ENCODE measurements at regions not wholly inside any gene's neighbourhood (a gene's known extent, or its start where the extent isn't known, plus 50 kb on each side); places are given as distances from the start of the nearest gene placed in this dataset.

- CTCF ChIA-PET, result interaction anchor here (0.6 to 2.0 kb wide), 6 partner anchors 11 to 149 kb away, joined by 3 to 7 read pairs (median 4); no protein-coding TSS in a partner anchor
- no peaks in the 10 kb centered on the region for H3K27me3 ChIP-seq (ENCODE audit: insufficient read depth)
- no peak overlapping the region for H3K4me2 ChIP-seq
- POLR2A ChIA-PET, result no interaction called here
- H3K9me2 ChIP-seq, result no peaks in the 10 kb centered on the region
- no peak overlapping the region for H3K9ac ChIP-seq
- WGBS (ENCODE audit: low lambda C conversion rate), result 36% methylated on average over 2 of the region's 7 CpGs
- no peak for TF ChIP-seq IRF3 (IDR thresholded peaks at IDR 0.05; ENCODE audit: low read depth, low read length)
- TF ChIP-seq RCOR1 (IDR thresholded peaks at IDR 0.05; ENCODE audit: low read length), result no peak
- TF ChIP-seq ELF1 (IDR thresholded peaks at IDR 0.05), result no peak
- no peak overlapping the region for H3K27ac ChIP-seq (ENCODE audit: low read depth in 2 of 2, low read length in 1 of 2)
- no peaks in the 10 kb centered on the region for H3F3A ChIP-seq (replicated peaks; ENCODE audit: insufficient read depth)
- H3K9me3 ChIP-seq, result no peaks in the 10 kb centered on the region
- peaks cover 0 to 4% of the 10 kb centered on the region in 2 experiments; a peak in 1 of 4 replicates for H3K4me1 ChIP-seq (ENCODE audit: control insufficient read depth in 1 of 2, insufficient read depth in 2 of 2, low read depth in 1 of 2, low read length in 1 of 2)
- no peaks in the 10 kb centered on the region for H3K79me2 ChIP-seq (ENCODE audit: insufficient read depth)
- no peaks in the 10 kb centered on the region for H4K20me1 ChIP-seq (ENCODE audit: insufficient read depth)
- no peaks in the 10 kb centered on the region for H3K36me3 ChIP-seq (replicated peaks in 1 of 2; ENCODE audit: control insufficient read depth in 1 of 2, insufficient read depth in 2 of 2, low read length in 1 of 2)
- peak; percentile 27 for DNase-seq
- H3K4me3 ChIP-seq (ENCODE audit: low read depth in 2 of 2, low read length in 1 of 2), result no peak overlapping the region
- no peak overlapping the region for H2AFZ ChIP-seq (ENCODE audit: low read depth)
Measured at GRCh38 chr2:240299710-240300068, 135.8 kb upstream of the GPC1 start.

- Histone ChIP-seq H3K9me2 (no peaks in the 10 kb centered on the region), H3K4me3 (ENCODE audit: low read depth in 2 of 2, low read length in 1 of 2) (no peak overlapping the region), H3K27me3 (ENCODE audit: insufficient read depth) (no peaks in the 10 kb centered on the region), H3K9me3 (no peaks in the 10 kb centered on the region), H3K79me2 (ENCODE audit: insufficient read depth) (no peaks in the 10 kb centered on the region), H2AFZ (ENCODE audit: low read depth) (no peak overlapping the region), H3K27ac (ENCODE audit: low read depth in 2 of 2, low read length in 1 of 2) (no peak overlapping the region), H4K20me1 (ENCODE audit: insufficient read depth) (no peaks in the 10 kb centered on the region), H3K9ac (no peak overlapping the region), H3K4me1 (ENCODE audit: control insufficient read depth in 1 of 2, insufficient read depth in 2 of 2, low read depth in 1 of 2, low read length in 1 of 2) (peaks cover 0 to 4% of the 10 kb centered on the region in 2 experiments; a peak in 1 of 4 replicates), H3K36me3 (replicated peaks in 1 of 2; ENCODE audit: control insufficient read depth in 1 of 2, insufficient read depth in 2 of 2, low read length in 1 of 2) (no peaks in the 10 kb centered on the region), H3F3A (replicated peaks; ENCODE audit: insufficient read depth) (no peaks in the 10 kb centered on the region), H3K4me2 (no peak overlapping the region)
- 21% methylated on average over 6 of the region's 11 CpGs for WGBS (ENCODE audit: low lambda C conversion rate)
- ChIA-PET CTCF (interaction anchor here (0.6 to 2.0 kb wide), 6 partner anchors 12 to 150 kb away, joined by 3 to 7 read pairs (median 4); no protein-coding TSS in a partner anchor), POLR2A (no interaction called here)
- peak; percentile 34 for DNase-seq
- TF ChIP-seq MXI1 (IDR thresholded peaks at IDR 0.05; ENCODE audit: low read depth, low read length) (no peak), POLR2AphosphoS5 (IDR thresholded peaks at IDR 0.05; ENCODE audit: low read depth, low read length) (no peak), REST (IDR thresholded peaks at IDR 0.05; ENCODE audit: low read depth, low read length) (no peak), EZH2phosphoT487 (IDR thresholded peaks at IDR 0.05; ENCODE audit: borderline replicate concordance, low read depth) (no peak), FOXJ3 (CRISPR knock-in tag; IDR thresholded peaks at IDR 0.05) (no peak), GATA2 (CRISPR knock-in tag; IDR thresholded peaks at IDR 0.05) (no peak), RCOR1 (IDR thresholded peaks at IDR 0.05; ENCODE audit: low read length) (no peak), EP300 (IDR thresholded peaks at IDR 0.05; ENCODE audit: borderline replicate concordance in 1 of 2, low read depth in 1 of 2, low read length in 1 of 2) (no peak), MEF2A (IDR thresholded peaks at IDR 0.05; ENCODE audit: borderline replicate concordance, low read depth) (no peak), YY1 (IDR thresholded peaks at IDR 0.05; ENCODE audit: low read depth) (no peak), TAF1 (IDR thresholded peaks at IDR 0.05; ENCODE audit: borderline replicate concordance, low read depth, low read length) (no peak), MAX (IDR thresholded peaks at IDR 0.05; ENCODE audit: low read depth) (no peak), RXRA (IDR thresholded peaks at IDR 0.05; ENCODE audit: borderline replicate concordance, low read depth) (no peak), USF1 (IDR thresholded peaks at IDR 0.05; ENCODE audit: borderline replicate concordance, low read depth) (no peak), ELF1 (IDR thresholded peaks at IDR 0.05) (no peak), SMC3 (IDR thresholded peaks at IDR 0.05; ENCODE audit: low read depth, low read length) (no peak)
Measured at GRCh38 chr2:240300261-240300821, 135.1 kb upstream of the GPC1 start.

Data from SK-N-SH (cell line).